ENCODE measurements at regions not wholly inside any gene's neighbourhood (a gene's known extent, or its start where the extent isn't known, plus 50 kb on each side); places are given as distances from the start of the nearest gene placed in this dataset.
A peak's percentile ranks its signal among the peaks of the same experiment; 100 is the strongest.

DNA sequence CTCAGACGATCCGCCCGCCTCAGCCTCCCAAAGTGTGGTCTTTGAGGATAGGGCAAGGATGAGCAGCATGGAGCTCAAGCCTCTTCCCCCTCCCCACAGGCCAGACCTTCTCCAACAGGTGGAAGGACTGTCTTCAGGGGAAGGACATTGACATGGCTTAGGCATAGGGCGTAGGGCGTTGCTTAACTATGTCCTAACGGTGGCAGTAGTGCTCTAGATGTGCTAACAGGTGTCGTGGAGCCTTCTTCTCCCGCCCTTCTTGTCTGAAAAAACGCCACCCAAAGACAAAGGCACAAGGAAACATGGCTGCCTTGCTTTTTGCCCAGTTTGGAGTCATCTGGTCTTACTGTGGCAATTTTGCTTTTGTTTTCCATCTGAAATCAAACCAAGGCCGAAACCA, 219.8 kb downstream of the OR13H1 start (continued):
- TF ChIP-seq, protein P1, sequence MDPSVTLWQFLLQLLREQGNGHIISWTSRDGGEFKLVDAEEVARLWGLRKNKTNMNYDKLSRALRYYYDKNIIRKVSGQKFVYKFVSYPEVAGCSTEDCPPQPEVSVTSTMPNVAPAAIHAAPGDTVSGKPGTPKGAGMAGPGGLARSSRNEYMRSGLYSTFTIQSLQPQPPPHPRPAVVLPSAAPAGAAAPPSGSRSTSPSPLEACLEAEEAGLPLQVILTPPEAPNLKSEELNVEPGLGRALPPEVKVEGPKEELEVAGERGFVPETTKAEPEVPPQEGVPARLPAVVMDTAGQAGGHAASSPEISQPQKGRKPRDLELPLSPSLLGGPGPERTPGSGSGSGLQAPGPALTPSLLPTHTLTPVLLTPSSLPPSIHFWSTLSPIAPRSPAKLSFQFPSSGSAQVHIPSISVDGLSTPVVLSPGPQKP (IDR thresholded peaks at IDR 0.05; ENCODE audit: low read depth, low read length): no peak
- TF ChIP-seq CHD2 (IDR thresholded peaks at IDR 0.05; ENCODE audit: low read length, partially characterized antibody): peak; percentile 18
- TF ChIP-seq NR3C1 (IDR thresholded peaks at IDR 0.05): no peak
- TF ChIP-seq, protein P2, sequence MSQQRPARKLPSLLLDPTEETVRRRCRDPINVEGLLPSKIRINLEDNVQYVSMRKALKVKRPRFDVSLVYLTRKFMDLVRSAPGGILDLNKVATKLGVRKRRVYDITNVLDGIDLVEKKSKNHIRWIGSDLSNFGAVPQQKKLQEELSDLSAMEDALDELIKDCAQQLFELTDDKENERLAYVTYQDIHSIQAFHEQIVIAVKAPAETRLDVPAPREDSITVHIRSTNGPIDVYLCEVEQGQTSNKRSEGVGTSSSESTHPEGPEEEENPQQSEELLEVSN (IDR thresholded peaks at IDR 0.05; ENCODE audit: borderline replicate concordance, low read depth): no peak
- no peak for TF ChIP-seq TP53 (CRISPR knock-in tag; IDR thresholded peaks at IDR 0.05)
- TF ChIP-seq, protein P3, sequence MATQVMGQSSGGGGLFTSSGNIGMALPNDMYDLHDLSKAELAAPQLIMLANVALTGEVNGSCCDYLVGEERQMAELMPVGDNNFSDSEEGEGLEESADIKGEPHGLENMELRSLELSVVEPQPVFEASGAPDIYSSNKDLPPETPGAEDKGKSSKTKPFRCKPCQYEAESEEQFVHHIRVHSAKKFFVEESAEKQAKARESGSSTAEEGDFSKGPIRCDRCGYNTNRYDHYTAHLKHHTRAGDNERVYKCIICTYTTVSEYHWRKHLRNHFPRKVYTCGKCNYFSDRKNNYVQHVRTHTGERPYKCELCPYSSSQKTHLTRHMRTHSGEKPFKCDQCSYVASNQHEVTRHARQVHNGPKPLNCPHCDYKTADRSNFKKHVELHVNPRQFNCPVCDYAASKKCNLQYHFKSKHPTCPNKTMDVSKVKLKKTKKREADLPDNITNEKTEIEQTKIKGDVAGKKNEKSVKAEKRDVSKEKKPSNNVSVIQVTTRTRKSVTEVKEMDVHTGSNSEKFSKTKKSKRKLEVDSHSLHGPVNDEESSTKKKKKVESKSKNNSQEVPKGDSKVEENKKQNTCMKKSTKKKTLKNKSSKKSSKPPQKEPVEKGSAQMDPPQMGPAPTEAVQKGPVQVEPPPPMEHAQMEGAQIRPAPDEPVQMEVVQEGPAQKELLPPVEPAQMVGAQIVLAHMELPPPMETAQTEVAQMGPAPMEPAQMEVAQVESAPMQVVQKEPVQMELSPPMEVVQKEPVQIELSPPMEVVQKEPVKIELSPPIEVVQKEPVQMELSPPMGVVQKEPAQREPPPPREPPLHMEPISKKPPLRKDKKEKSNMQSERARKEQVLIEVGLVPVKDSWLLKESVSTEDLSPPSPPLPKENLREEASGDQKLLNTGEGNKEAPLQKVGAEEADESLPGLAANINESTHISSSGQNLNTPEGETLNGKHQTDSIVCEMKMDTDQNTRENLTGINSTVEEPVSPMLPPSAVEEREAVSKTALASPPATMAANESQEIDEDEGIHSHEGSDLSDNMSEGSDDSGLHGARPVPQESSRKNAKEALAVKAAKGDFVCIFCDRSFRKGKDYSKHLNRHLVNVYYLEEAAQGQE (IDR thresholded peaks at IDR 0.05): no peak
- no peak; the same call in 1 of the 2 replicates for TF ChIP-seq MAZ (IDR thresholded peaks at IDR 0.05; ENCODE audit: borderline replicate concordance, low read depth, low read length)
- TF ChIP-seq EHF (CRISPR knock-in tag; IDR thresholded peaks at IDR 0.05): no peak
- no peak for TF ChIP-seq HDAC2 (IDR thresholded peaks at IDR 0.05)
- no peak for TF ChIP-seq ZSCAN20 (CRISPR knock-in tag; IDR thresholded peaks at IDR 0.05)
- TF ChIP-seq RFX5 (IDR thresholded peaks at IDR 0.05): no peak
- TF ChIP-seq, protein P4, sequence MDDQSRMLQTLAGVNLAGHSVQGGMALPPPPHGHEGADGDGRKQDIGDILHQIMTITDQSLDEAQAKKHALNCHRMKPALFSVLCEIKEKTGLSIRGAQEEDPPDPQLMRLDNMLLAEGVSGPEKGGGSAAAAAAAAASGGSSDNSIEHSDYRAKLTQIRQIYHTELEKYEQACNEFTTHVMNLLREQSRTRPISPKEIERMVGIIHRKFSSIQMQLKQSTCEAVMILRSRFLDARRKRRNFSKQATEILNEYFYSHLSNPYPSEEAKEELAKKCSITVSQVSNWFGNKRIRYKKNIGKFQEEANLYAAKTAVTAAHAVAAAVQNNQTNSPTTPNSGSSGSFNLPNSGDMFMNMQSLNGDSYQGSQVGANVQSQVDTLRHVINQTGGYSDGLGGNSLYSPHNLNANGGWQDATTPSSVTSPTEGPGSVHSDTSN (IDR thresholded peaks at IDR 0.05): no peak
- TF ChIP-seq, protein P5, sequence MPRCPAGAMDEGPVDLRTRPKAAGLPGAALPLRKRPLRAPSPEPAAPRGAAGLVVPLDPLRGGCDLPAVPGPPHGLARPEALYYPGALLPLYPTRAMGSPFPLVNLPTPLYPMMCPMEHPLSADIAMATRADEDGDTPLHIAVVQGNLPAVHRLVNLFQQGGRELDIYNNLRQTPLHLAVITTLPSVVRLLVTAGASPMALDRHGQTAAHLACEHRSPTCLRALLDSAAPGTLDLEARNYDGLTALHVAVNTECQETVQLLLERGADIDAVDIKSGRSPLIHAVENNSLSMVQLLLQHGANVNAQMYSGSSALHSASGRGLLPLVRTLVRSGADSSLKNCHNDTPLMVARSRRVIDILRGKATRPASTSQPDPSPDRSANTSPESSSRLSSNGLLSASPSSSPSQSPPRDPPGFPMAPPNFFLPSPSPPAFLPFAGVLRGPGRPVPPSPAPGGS (IDR thresholded peaks at IDR 0.05): peak; percentile 53; the same call in 1 of the 3 replicates
- TF ChIP-seq, protein P6, sequence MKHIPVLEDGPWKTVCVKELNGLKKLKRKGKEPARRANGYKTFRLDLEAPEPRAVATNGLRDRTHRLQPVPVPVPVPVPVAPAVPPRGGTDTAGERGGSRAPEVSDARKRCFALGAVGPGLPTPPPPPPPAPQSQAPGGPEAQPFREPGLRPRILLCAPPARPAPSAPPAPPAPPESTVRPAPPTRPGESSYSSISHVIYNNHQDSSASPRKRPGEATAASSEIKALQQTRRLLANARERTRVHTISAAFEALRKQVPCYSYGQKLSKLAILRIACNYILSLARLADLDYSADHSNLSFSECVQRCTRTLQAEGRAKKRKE (CRISPR knock-in tag; IDR thresholded peaks at IDR 0.05; ENCODE audit: low read depth): no peak
- TF ChIP-seq, protein P7, sequence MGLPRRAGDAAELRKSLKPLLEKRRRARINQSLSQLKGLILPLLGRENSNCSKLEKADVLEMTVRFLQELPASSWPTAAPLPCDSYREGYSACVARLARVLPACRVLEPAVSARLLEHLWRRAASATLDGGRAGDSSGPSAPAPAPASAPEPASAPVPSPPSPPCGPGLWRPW (IDR thresholded peaks at IDR 0.05): no peak
- peak; percentile 90 to 91 for TF ChIP-seq RAD21 (conservative IDR thresholded peaks at IDR 0.05 in 1 of 2, IDR thresholded peaks at IDR 0.05 in 1 of 2)
- TF ChIP-seq, protein P8, sequence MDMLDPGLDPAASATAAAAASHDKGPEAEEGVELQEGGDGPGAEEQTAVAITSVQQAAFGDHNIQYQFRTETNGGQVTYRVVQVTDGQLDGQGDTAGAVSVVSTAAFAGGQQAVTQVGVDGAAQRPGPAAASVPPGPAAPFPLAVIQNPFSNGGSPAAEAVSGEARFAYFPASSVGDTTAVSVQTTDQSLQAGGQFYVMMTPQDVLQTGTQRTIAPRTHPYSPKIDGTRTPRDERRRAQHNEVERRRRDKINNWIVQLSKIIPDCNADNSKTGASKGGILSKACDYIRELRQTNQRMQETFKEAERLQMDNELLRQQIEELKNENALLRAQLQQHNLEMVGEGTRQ (IDR thresholded peaks at IDR 0.05): no peak
- TF ChIP-seq JUNB (IDR thresholded peaks at IDR 0.05): no peak
- TF ChIP-seq RNF2 (IDR thresholded peaks at IDR 0.05; ENCODE audit: borderline replicate concordance, low read depth): no peak
- no peak for TF ChIP-seq FOSL2 (IDR thresholded peaks at IDR 0.05)
- TF ChIP-seq FOSL2 (CRISPR knock-in tag; IDR thresholded peaks at IDR 0.05): no peak
- no peak for TF ChIP-seq MAFK (IDR thresholded peaks at IDR 0.05; ENCODE audit: partially characterized antibody)
- no peak for TF ChIP-seq BHLHE40 (IDR thresholded peaks at IDR 0.05; ENCODE audit: low read depth, low read length)
- TF ChIP-seq CBX2 (IDR thresholded peaks at IDR 0.05; ENCODE audit: borderline replicate concordance, low read depth): no peak
- TF ChIP-seq, protein P9, sequence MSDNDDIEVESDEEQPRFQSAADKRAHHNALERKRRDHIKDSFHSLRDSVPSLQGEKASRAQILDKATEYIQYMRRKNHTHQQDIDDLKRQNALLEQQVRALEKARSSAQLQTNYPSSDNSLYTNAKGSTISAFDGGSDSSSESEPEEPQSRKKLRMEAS (IDR thresholded peaks at IDR 0.05): peak; percentile 56
- no peak for TF ChIP-seq TFCP2L1 (CRISPR knock-in tag; IDR thresholded peaks at IDR 0.05)
- TF ChIP-seq MYC (IDR thresholded peaks at IDR 0.05; ENCODE audit: borderline replicate concordance, low read length): no peak

All from A549 (cell line).